ENCODE measurements at regions not wholly inside any gene's neighbourhood (a gene's known extent, or its start where the extent isn't known, plus 50 kb on each side); places are given as distances from the start of the nearest gene placed in this dataset.

DNA sequence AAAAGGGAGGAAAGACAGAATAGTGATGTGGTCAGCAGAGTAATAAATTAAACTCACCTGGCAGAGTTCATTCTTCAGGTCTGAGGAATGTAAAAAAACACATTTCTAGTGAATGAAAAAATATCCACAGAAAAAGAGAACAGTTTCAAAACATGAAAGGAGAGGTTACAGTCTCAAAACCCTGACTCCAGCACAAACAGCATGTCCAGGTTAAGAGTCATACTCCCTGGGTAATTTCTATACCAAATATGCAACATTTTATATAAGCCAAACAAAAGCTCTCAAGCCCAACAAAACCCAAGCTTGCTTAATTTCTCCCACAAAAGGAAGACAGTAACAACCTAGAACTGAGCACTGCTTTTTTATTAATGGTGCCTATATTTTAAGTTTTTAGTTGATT lies 173.0 kb downstream of the NTMT2 start:
- no peak for DNase-seq

- no peak for DNase-seq
Observed at GRCh38 chr1:170321113-170321512, 175.4 kb downstream of the NTMT2 start.

DNA sequence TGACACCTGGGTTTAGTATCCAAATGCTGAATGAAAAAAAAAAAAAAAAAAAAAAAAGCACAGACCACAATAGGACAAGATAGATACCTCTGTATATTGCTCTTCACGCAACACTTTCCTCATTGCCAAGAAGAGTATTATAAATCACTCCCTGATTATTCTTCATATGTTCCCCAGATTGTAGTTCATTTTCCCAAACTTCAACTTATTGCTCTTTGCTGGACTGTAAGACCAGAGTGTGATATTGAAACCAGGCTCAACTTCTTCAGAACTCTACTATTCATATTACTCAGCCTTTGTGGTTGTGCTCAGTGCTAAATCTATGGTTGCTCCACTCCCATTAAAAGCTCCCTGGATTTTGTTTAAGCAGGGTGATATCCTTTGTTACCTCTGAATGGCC lies 180.4 kb downstream of the NTMT2 start:
- DNase-seq, result no peak

- DNase-seq, result no peak
Observed at GRCh38 chr1:170332801-170333200, 187.0 kb downstream of the NTMT2 start.

DNA sequence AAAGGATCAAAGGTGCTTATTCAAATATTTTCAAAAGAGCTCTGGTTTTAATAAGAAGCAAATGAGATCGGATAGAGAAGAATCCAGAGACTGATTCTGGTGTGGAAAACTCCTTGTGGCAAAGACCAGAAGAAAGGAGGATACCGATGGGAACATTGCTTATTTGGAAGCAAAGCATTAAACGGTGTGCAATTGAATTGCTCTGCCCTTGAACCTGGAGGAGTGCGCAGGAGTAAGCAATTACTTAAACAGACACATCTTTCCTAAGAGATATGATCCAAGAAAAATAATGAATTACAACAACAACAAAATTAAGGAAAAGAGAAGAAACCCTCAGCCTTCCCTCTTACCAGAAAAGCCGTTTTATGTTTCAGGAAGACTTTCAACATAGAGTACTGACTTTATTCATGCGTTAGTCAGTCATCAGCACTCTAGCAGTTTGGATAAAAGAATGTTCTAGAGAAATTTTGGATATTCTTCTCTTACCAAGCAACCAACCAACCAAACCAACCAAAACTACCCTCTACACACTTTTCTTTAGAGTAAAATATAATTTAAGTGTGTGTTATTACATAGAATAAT lies 191.7 kb downstream of the NTMT2 start:
- DNase-seq, result no peak

DNA sequence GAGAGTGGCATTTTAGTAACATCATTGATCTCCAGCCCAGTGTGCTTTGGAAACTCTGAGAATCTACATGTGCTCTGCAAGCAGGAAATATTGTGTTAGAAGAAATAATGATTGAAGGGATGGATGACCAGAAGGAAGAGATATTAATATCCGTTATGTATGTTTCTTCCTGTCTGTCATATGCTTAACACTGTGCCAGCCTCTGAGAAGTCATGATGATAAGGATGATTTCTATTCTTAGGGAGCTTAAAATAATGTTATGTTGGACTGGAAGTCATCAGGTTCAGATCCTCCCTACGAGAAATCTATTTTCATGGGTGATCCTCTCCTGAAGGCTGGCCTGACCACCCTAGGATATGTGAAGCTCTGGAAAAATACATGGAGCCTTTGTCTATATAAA lies 192.4 kb upstream of the GORAB start:
- DNase-seq, result no peak

GRCh38 chr1:170340308-170340707 lies 191.7 kb upstream of the GORAB start:
- no peak for DNase-seq

DNA sequence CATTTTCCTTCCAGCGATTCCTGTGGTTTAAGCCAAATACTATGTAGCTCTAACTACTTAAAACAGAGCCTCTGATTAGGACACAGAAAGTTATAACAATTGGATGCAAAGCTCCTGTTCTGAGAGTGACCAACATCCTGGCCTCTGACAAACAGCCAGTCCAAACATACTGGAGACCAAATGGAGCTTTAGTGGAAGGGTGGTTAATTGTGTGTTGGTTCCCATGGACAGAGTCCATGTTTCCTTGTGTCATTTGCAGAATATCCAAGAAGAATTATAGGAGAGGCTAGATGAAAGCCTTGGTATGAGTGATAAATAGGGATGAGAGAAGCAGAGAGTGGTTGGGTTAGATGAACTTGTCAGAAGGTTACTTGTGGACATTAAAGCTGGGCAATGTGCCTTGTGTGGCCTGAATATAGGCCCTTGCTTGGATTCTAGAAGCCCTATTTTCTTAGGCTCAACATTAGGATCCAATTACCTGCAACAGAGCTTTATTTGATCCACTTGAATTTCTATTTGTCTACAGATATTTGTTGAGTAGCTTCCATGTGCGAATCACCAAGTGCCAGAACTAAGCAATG lies 180.5 kb upstream of the GORAB start:
- no peak for DNase-seq

DNA sequence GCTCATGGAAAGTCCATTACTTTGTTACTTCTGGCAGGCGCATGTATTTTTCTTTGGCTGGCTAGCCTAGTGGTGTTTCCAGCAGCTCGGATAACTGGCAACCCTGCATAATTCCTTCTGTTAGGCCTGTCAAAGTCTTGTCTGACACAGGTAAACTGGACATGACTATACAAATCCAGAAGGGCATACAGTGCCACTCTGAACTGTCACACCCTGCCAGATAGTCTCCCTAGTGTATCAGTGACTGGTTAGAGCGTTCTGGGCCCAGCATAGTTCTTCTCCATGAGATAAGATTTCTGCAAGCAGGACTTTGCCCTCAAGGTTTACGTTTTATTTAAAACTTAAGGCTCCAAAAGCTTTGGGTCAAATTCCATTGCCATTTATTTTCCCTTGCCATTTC lies 177.7 kb upstream of the GORAB start:
- DNase-seq, result no peak

DNA sequence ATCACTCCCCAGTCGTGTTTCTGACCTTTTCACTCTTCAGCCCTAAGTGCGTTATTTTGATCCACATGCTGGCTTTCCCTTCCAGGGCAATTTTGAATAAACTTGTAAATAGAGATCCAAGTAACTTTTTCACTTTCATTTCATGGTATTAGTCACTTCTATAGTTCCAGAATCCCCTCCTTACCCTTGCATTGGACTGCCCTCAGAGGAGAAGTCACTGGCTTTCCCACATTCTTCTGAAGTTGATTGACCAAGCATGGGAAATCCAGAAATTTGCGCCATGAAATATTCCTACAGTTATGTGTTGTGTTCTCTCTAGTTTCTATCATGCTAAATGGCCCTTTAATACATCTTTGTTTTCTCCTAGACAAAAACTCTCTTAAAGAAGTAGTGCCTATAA lies 177.3 kb upstream of the GORAB start:
- no peak for DNase-seq

DNA sequence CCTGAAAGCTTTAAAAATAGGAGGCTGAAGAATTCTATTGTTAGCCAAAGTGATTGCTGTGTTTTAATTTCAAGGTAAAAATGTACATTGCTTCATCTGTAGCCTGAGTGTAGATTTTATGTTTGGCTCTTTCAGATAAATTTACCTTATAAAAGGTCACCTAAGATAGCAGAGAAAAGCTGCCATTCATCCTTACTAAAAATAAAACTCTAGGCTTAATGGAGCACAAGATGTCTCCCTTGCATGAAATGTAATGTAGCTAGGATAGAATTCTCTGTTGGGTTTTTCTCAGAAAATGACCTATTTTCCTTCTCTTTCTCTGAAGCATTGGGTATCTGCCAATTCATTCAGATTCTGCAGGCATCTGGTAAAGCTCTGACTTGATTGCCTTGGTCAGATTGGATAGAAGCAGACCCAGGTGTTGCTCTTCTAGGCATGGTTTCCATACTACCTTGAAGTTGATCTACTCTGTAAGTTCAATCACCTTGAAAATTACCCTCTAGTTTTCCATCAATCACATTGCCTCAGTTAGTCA lies 176.6 kb upstream of the GORAB start:
- DNase-seq, result no peak

GRCh38 chr1:170356585-170356984 lies 175.4 kb upstream of the GORAB start:
- no peak for DNase-seq

GRCh38 chr1:170357750-170358149 lies 174.2 kb upstream of the GORAB start:
- no peak for DNase-seq

- DNase-seq, result no peak
Observed at GRCh38 chr1:170360601-170361000, 171.4 kb upstream of the GORAB start.

GRCh38 chr1:170365331-170365730 lies 166.6 kb upstream of the GORAB start:
- DNase-seq, result no peak

DNA sequence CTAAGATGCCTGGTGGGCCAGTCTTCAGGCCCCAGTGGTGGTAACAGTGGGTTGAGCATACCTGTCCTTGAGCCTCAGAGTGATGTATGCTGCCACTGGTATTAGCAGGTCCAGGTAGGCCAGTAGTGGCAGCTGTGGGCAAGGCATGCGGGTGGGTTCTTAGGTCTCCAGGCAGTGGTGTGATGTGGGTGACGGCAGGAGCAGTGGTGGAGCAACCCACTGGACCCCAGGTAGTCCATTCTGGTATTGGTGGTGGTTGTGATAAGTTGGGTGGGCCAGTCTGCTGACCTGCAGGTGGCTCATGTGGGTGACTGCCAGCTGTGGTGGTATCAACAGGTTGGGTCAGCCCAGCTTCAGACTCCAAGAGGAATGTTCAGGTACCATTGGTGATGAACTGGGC lies 165.0 kb upstream of the GORAB start:
- no peak for DNase-seq

DNA sequence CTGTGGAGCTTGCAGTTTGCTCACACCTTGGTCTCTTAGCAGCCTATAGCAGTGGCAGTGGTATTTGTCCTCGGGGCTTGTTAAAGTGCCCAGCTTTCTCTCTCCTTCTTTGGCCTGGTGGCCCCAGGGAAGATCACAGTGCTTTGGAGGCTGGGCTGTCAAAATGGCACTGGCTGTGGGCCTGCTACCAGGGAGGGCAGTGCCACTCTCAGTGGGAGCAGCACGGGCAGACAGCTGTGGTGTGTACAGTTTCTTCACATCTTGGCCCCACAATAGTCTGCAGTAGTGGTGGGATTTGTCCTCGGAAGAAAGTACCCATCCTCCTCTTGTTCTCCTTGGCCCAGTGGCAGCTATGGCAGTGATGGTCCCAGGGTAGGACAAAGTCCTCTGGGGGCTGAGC lies 164.4 kb upstream of the GORAB start:
- DNase-seq, result no peak

GRCh38 chr1:170369000-170369399 lies 163.0 kb upstream of the GORAB start:
- DNase-seq, result no peak

DNA sequence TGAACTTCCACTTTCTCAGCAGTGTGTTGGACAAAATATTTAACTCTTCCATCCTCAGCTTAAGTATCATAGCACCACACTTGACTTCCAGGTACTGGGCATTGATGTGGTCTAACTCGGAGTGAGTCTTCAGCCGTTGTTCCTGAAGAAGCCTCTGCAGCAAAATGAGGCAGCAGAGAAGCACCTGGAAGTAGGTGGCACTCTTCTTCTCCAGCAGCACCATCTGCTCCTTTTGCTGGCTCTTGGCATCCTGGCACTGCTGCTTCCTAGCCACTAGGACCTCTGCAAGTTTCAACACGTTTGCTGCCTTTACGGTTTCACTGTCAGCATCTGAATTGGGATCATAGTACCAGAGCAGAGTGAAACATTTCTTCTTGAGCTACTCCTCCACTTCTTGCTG lies 162.5 kb upstream of the GORAB start:
- DNase-seq, result no peak

- DNase-seq, result no peak
Observed at GRCh38 chr1:170370087-170370486, 161.9 kb upstream of the GORAB start.

DNA sequence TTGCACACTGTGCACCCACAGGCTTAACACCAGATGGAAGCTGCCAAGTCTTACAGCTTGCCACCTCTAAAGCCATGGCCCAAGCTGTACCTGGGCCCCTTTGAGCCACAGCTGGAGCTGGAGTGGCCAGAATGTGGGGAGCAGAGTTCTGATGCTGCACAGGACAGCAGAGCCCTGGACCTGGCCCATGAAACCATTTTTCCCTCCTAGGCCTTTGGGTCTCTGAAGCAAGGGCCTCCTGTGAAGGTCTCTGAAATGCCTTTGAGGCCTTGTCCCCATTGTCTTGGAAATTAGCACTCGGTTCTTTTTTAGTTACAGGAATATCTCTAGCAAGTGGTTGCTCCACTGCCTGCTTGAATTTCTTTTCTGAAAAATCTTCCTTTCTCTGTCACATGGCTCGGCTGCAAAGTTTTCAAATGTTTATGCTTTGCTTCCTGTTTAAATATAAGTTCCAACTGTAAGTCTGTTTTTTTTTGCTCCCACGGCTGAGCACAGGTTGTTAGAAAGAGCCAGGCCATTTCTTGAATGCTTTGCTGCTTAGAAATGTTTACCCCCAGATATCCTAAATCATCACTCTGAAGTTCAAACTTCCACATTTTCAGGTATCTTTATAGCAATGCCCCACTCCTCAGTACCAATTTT lies 156.8 kb upstream of the GORAB start:
- DNase-seq, result no peak

DNA sequence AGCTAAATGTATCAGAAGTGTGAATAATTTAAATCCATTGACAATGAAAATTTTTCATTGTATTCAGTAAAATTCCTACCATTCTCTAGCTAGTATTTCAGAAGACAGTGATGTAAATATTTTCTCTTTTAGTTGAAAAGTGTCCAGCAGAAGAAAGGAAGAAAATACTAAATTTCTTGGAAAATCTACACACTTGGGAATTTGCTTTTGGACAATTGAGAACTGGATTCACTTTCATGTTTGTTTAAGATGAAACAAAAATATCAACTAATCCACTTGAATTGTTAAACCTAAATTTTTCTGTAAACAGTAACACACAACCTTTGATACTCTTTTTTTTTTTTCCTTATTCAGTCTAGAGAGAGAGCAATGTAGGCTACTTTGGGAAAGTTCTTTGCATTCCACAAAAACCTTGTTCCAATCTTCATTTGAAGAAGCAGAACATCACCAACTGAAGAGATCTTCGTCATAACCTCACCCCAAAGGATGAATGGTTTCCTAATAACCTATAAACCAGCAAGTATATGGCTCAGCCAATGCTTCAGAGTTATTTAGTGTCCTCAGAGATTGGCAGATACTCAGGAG lies 155.1 kb upstream of the GORAB start:
- DNase-seq, result no peak

DNA sequence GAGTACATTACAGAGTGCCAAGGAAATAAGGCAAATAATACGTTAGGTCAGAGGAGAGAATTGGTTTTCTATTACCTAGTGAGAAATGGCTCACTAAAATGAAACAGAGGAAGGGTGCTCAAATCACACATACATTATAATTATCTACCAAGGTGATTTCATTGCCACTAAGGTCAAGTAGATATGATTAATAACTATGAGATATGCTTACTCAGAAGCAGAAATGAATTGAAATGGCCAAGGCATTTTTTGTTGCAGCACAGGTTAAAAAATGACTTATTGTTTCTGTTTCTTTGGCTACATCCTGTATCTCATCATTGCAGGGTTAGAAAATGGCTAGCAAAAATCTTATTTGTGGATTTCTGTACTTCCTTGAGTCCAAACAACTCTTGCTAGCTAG lies 154.5 kb upstream of the GORAB start:
- DNase-seq, result no peak

GRCh38 chr1:170377896-170378634 lies 153.9 kb upstream of the GORAB start:
- DNase-seq, result no peak

Data from DMS79 treated with DMSO at 0.1 percent for 48 hours (cell line).